ENCODE measurements at regions not wholly inside any gene's neighbourhood (a gene's known extent, or its start where the extent isn't known, plus 50 kb on each side); places are given as distances from the start of the nearest gene placed in this dataset.
"Not testable (repeated sequence)": the region's sequence is repeated elsewhere in the genome, so short reads cannot be mapped to it uniquely, and the experiment has no call there.

DNA sequence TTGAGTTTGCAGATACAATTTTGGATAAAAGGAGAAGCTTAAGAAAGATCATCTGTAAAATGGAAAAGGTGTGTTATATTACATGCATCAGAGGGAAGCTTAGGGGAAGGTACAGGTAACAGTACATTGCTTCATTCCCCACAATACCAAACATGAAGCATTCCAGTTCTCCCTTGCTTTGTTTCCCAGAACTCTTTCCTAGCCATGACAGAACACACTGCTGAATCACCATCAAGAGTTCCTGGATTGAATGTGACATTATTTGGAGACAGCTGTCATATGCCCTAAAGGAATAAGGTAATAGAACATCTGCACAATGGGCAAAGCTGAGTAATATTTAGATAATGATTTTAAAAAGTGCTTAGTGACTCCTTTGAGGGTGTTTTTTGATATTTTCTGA, 303.5 kb upstream of the ST8SIA4 start:
- no peak for DNase-seq (ENCODE audit: low read depth)

DNA sequence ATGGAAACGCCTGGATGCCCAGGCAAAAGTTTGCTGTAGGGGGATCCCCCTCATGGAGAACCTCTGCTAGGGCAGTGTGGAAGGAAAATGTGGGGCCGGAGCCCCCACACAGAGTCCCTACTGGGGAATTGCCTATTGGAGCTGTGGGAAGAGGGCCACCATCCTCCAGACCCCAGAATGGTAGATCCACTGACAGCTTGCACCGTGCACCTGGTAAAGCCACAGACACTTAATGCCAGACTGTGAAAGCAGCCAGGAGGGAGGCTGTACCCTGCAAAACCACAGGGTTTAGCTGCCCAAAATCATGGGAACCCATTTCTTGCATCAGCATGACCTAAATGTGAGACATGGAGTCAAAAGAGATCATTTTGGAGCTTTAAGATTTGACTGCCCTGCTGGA, 302.0 kb upstream of the ST8SIA4 start:
- DNase-seq (ENCODE audit: low read depth), result not testable (repeated sequence)

DNA sequence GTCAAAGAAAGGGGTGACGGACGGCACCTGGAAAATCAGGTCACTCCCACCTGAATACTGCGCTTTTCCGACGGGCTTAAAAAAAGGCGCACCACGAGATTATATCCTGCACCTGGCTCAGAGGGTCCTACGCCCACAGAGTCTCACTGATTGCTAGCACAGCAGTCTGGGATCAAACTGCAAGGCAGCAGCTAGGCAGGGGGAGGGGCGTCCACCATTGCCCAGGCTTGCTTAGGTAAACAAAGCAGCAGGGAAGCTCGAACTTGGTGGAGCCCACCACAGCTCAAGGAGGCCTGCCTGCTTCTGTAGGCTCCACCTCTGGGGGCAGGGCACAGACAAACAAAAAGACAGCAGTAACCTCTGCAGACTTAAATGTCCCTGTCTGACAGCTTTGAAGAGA, 277.3 kb upstream of the ST8SIA4 start:
- DNase-seq (ENCODE audit: low read depth), result not testable (repeated sequence)

DNA sequence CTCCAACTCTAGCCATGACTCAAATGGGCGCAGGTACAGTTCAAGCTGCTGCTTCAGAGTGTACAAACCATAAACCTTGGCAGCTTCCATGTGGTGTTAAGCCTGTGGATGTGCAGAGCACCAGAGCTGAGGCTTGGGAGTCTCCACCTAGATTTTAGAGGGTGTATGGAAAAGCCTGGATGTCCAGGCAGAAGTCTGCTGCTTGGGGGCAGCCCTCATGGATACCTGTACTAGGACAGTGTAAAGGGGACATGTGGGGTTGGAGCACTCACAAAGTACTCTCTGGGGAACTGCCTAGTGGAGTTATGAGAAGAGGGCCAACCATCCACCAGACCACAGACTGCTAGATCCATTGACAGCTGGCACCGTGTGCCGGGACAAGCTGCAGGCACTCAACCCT, 273.5 kb upstream of the ST8SIA4 start:
- DNase-seq (ENCODE audit: low read depth), result no peak

DNA sequence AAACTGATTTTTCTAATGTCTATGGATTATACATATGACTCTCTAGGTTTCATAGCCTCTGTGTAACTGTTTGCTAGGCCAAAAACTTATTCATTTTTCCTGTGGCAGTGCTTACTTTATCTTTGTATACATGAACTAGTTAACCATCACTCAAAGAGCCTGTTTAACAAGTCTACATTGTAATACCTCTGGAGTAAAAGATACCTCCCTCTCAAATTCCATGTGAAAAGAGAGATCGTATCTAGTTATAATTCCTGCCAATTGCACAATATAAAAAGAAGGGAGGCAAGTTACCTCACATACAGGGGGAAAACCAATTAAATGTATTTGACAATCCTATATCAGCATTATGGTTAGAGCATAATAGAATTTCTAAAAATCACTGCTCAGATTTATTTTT, 271.9 kb upstream of the ST8SIA4 start:
- DNase-seq (ENCODE audit: low read depth), result no peak

DNA sequence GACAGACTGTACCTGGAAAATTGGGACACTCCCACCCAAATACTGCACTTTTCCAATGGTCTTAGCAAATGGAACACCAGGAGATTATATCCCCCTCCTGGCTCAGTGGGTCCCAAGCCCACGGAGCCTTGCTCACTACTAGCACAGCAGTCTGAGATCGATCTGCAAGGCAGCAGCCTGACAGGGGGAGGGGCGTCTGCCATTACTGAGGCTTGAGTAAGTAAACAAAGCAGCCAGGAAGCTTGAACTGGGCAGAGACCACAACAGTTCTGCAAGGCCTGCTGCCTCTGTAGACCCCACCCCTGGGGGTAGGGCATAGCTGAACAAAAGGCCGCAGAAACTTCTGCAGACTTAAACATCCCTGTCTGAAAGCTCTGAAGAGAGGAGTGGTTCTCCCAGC, 260.0 kb upstream of the ST8SIA4 start:
- DNase-seq (ENCODE audit: low read depth), result no peak

DNA sequence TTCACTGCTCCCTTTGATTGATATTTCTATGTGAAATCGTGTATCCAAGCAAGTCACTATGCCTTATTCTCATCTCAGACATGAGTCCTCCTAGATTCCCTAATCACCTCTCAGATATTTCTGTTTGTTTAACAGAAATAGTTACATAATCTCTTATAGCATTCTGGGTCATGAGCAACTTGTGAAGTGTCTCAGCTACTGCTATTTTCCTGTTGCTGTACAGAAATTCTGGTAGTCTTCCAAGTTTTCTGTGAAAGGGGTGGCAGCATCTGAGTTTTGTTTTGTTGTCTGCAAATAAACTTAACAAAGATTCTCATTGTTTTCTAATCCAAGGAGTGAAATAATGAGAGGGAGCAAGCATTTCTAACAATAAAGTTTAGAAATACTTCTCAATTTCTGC, 256.9 kb upstream of the ST8SIA4 start:
- no peak for DNase-seq (ENCODE audit: low read depth)

DNA sequence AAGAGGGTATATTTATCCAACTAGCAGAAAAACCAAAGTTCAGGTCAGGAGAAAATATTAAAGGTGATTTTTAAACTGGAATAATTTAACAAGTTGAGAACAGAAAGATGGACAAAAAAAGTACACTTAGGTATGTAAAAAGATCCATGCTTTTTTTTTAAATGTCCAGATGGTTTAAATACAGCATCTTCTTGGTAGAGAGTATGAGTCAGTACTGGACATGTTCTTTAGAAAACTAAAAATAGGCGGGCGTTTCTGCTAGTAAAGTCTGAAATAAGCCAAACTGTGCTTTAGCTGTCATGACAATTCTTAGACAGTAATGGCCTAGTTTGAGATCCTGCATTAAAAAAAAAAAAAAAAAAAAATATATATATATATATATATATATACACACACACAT, 255.9 kb upstream of the ST8SIA4 start:
- DNase-seq (ENCODE audit: low read depth), result no peak

DNA sequence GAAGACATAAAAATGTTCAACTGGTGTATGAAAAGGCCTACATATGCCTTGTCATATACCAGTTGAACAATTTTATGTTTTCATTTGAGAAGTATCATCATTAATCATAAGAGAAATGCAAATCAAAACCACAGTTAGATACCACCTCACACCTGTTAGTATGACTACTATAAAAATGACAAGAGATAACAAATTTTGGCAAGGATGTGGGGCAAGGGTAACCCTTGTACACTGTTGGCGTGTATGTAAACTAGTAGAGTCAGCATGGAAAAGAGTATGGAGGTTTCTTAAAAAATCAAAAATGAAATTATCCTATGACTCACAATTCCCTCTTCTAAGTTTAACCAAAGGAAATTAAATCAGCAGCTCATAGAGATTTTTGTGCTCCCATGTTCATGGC, 250.4 kb upstream of the ST8SIA4 start:
- DNase-seq (ENCODE audit: low read depth), result no peak

DNA sequence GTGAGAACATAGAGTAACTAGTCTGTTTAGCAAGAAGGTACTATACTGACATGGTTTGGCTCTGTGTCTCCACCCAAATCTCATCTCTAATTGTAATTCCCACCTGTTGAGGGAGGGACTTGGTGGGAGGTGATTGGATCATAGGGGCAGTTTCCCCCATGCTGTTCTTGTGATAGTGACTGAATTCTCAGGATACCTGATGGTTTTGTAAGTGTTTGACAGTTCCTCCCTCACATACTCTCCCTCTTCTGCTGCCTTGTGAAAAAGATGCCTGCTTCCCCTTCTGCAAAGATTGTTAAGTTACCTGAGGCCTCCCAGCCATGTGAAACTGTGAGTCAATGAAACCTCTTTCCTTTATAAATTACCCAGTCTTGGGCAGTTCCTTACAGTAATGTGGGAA, 240.4 kb upstream of the ST8SIA4 start:
- DNase-seq (ENCODE audit: low read depth), result no peak

DNA sequence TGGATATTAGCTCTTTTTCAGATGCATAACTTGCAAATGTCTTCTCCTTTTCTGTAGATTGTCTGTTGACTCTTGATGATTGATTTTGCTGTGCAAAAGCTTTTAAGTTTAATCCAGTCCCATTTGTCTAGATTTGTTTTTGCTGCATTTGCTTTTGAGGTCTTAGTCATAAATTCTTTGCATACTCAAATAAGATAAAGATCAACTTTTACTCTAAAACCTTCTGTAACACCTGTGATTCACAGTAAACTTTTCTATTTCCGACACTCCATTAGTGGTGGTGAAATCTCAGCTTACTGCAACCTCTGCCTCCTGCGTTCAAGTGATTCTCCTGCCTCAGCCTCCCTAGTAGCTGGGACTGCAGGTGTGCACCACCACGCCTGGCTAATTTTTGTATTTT, 239.0 kb upstream of the ST8SIA4 start:
- no peak for DNase-seq (ENCODE audit: low read depth)

DNA sequence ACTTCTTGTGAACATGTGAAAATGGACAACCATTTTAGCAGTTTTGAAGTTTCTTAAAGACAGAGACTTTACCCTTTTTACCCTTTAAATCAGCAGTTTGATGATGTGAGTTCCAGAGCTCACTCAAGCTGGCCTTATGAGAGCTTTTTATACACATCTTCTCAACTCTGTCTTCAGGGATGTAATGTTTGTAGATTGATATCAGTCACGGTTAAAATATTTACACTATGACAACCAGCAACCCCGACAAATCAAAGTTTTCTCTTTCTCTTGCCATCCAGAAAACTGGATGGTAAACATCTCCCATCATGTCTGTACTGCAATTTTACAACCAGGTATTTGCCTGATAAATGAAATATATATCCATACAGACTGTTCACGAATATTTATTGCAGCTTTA, 233.4 kb upstream of the ST8SIA4 start:
- DNase-seq (ENCODE audit: low read depth), result no peak

DNA sequence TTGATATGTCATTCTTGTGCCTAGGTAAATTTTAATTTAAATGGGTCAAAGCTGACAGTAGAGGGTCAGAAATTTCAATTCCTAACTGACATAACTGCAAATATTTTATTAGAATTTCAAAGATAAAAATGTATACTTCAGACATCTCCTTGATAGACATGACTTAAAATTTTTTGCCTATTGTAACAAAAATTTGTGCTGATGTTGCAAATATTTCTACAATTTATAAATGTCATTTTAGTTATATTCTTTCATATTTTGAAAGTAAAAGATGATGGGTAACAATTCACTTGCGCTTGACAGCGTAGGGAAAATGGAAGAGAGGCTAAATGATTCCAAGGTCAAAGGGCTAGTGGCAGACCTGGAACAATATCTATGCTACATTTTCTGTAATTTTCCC, 220.3 kb upstream of the ST8SIA4 start:
- DNase-seq (ENCODE audit: low read depth), result no peak

DNA sequence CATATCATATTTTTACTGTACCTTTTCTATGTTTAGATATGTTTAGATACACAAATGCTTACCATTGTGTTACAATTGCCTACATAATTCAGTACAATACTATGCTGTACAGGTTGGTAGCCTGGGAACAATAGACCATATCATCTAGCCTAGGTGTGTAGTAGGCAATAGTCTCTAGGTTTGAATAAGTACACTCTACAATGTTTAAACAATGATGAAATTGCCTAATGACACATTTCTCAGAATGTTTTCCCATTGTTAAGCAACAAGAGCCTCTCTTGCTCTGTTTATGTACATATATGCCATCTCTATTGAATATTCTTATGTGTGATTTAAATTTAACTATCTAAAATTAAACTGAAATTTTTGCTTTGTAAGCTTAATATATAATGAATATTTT, 209.6 kb upstream of the ST8SIA4 start:
- no peak for DNase-seq (ENCODE audit: low read depth)

DNA sequence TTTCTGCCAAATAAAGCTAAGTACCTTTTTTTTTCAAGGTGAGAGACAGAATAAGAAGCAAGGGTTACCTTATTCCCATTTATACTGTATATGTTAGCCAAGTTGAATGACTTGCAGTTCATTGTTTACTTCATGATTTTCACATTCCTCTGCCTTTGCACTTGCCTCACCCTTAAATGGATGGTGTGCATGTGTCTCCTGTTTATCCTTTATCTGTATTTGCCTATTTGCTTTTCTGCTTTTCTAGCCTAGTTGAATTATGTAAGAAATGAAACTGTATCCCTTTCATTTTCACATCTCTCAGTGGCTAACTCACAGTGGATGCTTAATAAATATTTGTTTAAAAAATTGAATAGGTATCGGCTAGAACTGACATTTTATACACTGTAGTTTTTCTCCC, 200.8 kb upstream of the ST8SIA4 start:
- no peak for DNase-seq (ENCODE audit: low read depth)

DNA sequence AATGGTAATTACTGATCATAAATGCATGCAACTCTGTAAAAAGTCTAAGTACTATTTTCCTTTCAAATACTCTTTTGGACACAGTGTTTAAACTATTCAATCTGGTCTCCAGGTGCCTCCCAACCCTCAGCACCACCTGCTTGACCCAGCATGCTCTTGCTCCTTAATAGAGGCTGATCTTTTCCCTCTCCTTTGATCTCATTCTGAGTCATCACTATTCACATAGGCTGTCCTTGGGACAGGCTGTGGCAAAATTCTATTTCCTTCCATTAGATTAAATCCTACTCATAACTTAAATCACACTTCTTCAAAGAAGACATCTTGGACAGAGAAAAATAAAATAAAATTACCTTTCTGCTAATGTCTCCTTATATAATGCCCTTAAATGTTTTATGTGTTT, 199.4 kb upstream of the ST8SIA4 start:
- no peak for DNase-seq (ENCODE audit: low read depth)

DNA sequence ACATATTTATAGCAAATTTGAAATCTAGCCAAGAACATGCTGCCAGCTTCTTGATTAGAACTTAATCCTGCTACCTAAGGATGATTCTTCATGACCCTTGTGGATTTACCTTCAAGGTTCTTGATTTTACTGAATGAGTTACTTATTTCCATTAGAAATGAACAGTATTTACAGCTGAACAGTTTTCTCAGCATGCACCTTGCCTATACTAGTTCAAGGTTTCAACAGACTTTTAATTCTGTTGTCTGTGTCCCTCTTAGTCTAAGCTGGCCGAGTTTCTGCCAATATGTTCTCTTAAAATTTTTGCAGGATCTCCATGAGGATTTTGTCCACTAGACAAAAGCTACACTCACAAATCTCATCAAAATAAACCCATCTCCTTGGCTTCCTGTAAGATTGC, 188.8 kb upstream of the ST8SIA4 start:
- DNase-seq (ENCODE audit: low read depth), result no peak

DNA sequence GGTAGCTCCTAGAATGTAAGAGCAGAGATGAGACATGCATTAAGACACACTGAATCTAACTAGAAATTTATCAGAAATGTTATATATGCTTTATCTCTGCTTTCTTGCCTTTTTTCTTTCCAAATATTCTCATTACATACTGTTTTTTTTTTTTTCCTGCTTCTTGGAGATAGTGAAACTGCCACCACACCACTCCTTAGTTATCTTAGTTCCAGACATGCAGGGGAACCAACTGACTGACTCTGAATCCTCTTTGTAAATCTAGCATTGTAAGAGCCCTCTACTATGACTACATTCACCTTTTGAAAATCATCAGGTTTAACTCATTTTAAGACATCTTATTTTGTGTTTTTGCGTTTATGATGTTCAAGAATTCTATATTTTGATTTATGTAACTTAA, 181.3 kb upstream of the ST8SIA4 start:
- DNase-seq (ENCODE audit: low read depth), result no peak

DNA sequence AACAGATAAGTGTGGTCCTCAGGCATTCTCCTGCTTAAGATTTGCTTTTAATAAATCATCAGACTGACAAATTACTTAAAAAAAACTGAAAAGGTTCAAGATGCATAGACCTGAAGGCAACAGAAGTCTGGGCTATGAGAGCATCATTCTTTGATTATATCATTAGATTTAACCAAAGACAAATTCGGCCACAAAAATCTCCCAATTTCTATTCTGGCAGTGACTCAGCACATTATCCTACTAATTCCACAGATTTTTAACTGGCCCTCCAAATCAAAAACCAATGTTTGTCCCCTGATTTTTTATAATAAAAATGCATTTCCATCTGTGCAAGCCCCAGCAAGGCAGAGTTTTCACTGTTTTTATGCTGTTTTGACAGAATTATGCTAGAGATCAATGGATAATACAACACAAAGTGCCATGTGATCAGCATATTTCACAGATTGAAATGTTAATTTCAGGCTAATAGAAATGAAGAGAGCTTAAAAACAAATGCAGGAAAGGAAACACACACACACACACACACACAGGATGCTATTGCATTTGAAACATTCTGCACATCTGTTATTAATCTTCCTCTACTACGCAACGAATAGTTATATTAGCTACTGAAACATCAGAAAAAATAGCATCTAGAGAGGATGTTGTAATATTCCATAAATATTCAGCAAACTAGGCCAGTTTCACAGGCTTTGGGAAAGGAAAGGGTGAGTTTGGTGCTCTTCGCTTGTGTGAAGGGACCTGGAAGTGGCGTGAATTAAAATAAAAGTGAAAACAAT, 177.6 kb upstream of the ST8SIA4 start:
- DNase-seq (ENCODE audit: low read depth), result peak; percentile 62

DNA sequence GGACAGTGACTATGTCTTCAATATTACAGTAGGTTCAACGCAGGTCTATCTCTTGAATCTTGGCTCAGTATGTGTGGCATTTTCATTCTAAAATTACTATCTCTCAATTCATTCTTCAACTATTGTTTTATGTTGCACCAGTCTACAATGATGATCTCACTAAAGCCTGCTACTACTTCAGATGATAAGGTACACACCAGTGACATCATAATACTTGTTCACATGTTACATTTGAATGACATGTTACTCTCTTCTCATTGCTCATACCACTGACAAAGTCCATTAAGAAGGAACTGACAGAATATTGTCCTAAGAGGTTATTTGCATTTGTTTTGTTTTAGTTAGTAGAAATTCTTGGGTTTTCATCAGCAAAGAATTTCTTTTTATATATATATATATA, 165.2 kb upstream of the ST8SIA4 start:
- no peak for DNase-seq (ENCODE audit: low read depth)

DNA sequence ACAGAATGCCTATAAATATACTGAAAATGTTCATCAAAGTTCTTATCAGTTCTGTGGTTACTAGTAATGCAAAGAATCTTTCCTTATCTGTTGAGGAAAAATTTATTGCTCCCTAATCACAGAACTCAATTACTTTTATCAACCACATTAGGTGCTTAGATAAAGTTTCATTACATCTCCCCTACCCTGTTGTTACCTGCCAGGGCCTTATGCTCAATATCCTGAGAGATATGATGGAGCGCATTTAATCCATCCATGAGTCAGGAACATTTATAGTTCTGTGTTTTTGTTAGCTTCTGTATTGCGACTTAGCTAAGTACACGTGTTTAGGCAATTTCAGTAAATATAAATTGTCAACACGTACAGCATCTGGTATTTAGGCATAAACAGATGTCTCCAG, 164.3 kb upstream of the ST8SIA4 start:
- no peak for DNase-seq (ENCODE audit: low read depth)

DNA sequence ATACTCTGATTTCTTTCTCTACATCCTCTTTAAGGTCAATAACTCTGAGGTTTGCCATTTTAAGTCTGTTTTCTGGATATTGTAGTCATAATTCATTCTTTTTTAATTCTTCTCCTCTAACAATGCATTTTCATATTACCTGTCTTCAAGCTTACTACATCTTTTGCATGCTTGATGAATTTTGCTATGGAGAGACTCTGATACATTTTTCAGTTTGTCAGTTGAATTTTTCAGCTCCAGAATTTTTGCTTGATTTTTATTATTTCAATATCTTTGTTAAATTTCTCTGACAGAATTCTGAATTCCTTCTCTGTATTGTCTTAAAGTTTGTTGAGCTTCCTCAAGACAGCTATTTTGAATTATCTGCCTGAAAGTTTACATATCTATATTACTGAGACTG, 159.8 kb upstream of the ST8SIA4 start:
- DNase-seq (ENCODE audit: low read depth), result no peak

DNA sequence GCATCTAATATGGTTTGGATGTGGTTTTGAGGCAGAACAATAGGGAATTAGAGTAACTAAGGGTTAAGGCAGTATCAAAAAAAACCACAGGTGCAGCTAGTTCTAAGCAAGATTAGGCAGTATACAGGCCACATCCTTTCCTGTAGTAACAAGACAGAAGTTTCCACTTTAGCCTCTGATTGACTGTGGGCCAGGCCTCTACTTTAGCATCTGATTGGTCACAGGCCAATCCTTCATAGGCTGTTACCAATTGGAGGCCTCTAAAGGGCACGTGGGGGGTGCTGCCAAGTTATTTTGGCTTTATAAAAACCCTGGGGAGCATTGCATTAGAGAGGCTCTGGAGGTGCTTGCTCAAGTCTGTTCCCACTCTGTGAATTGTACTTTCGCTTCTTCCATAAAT, 144.1 kb upstream of the ST8SIA4 start:
- DNase-seq (ENCODE audit: low read depth), result no peak

DNA sequence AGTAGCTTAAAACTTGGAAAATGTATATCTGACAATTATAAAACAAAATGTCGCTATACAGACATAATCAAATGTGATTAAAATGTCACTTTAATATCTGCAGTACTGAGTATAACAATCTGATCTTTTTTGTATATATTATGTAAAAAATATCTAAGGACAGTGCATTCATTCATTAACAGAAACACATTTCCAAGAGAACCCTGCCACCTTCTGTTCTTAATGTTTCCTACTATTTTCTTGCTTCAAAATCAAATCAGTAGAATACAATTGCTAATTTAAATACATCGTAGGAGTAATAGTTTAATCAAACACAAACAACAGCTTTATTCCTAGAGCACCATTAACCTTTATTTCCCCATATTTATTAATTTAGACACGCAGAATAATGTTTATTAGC, 142.6 kb upstream of the ST8SIA4 start:
- DNase-seq (ENCODE audit: low read depth), result no peak

DNA sequence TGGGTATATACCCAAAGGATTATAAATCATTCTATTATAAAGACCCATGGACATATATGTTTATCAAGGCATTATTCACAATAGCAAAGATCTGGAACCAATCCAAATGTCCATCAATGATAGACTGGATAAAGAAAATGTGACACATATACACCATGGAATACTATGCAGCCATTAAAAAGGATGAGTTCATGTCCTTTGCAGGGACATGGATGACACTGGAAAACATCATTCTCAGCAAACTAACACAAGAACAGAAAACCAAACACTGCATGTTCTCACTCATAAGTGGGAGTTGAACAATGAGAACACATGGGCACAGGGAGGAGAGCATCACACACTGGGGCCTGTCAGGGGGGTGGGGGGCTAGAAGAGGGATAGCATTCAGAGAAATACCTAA, 136.9 kb upstream of the ST8SIA4 start:
- not testable (repeated sequence) for DNase-seq (ENCODE audit: low read depth)
